HG03558 (cell line): ENCODE measurements at regions not wholly inside any gene's neighbourhood (a gene's known extent, or its start where the extent isn't known, plus 50 kb on each side); places are given as distances from the start of the nearest gene placed in this dataset.
A peak's percentile ranks its signal among the peaks of the same experiment; 100 is the strongest.

Source experiments
- ATAC-seq: cut with Tn5 transposase; IDR thresholded peaks from one replicate; pipeline ENCODE4 v1.9.1; 2021; ENCODE audit warnings: moderate number of reproducible peaks; ENCODE audit not compliant: unreplicated experiment; ENCODE audit errors: extremely low read depth

DNA sequence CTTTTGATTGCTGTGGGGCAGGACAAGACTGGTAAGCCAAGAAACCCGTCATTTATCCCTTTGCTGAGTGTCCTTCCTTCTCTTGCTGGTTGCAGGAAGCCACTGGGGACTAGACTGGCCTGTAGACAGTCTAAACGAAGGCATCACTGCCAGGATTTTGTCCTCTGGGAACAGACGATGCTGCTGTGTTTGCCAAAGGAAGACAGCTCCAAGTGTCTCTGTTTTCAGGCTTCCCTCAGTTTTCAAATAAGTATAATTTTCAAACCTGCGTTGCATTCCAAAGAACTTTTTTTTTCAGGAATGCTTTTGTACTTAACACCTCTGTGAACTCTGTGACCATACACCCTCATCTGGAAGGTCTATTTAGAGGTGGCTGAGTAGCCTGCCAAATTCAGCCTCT is 269.4 kb downstream of the HLX start:
- no peak for ATAC-seq

DNA sequence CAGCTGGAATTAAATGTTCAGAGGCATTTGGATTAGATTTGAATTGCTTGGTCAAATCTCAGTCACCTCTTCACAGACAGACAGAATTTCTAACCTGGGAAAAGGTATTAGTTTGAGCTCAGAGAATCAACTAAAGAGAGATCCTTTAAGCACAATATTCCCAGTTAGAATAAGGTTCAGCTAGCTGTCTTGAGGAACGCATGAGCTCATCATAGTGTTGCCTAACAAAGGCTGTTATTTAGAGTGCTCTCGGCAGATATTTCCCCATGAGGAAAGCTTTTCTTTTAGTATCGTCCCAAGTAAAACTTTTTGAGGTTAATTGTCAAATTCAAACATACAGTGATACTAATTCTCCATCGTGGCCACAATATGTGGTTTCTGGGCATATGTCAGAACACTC is 269.9 kb downstream of the HLX start:
- no peak for ATAC-seq

DNA sequence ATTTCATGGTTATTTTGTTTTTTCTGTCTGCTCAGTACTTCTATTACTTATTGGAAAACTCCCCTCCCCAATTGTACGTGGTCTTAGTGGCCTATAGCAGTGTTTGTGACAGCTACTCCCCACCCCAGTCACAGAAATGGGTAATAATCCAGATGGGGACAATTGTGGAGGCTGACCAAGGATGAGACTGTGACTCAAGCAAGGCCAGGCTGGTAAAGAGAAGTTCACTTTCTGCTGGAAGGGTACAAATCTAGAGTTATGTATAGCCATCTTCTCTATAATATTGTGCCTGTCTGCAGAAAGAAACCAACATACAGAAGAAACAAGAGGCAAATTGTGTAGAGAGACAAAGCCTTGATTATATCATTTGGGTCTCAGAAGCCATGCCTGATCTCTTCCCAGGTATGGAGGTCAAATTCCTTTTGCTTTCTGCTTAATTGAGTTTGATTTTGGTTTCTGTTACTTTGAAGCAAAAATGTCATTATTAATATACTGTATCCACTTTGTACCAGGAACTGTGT is 270.4 kb downstream of the HLX start:
- no peak for ATAC-seq

DNA sequence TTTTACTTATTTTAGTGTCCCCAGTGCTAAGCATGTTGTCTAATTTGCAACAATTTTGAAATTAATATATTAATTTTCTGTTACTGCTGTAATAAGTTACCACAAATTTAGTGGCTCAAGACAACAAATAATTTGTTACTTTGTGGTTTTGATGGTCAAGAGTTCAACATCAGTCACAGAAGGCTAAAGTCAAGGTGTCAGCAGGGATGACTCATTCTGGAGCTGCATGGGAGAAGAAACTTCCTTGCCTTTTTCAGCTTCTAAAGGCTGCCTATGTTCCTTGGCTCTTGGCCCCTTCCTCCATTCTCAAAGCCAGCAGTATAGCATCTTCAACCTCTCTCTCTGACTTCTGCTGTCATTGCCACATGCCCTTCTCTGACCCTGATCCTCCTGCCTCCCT is 271.8 kb downstream of the HLX start:
- ATAC-seq = no peak

DNA sequence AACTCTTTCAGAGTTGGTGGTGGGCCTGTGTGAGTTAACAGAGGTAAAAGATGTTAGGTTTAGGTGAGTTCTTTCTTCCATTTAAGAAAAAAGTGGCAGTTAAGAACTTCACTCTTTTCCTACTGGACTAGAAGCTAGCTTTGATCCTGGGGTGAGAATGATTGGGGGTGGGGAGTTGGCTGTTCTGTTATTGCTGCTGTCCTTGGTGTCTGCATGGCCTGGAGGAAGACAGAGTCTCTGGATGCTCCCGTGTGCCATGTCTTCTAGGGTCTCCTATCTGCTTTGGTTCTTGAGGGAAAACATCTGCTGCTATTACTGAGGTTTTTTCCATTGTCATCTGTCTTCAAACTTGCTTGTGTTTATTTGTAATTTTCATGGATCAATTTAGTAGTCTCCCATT is 275.7 kb downstream of the HLX start:
- no peak for ATAC-seq

DNA sequence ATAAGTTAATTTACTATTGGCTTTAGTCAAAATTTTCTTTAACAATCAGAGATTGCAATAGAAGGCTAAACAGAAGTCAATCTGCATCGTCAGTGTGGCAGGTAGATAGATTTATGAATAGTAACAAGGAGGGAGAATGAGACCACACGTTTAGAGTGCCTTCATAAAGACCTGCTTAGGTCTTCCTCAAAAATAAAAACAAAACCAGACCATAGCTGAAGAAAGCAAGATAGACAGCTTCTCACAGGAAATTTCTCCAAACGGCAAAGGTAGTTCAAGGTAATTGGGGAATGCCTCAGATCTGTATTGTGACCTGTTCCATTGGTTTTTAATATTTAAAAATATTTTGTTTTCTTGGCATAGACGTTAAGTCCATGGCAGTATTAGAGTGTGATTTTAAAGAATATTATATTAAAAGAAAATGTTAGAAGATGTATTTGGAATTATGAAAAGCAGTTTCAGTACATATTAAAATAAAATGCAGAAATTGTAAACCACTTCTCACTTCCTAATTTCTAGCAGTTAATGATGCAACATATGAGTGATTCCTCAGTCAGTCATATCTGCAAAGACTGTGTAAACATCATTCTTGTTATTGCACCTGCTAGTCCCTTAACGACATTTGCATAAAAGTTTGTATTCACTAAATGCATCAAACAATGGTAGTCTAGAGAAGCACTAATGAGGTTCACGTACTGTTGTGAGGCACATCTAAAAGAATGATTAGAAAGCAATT is 278.0 kb downstream of the HLX start:
- ATAC-seq = peak; percentile 84

DNA sequence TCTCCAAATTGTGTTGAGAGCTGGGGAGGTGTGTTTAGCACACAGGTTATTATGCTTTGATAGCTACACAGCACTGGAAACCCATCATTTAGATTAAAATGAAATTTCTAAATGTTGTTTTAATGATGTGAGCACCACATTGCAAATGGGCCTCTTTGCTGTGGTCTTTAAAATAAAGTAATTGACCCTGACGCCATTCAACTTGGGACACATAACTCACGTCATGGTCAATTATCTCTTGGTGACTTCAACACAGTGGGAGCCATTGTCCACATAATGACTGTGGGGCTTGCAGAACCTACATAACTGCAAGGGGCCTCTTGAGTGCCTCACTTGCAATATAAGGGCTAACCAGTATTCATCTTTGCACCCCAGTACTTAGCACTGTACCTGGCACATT is 280.4 kb downstream of the HLX start:
- ATAC-seq = no peak

DNA sequence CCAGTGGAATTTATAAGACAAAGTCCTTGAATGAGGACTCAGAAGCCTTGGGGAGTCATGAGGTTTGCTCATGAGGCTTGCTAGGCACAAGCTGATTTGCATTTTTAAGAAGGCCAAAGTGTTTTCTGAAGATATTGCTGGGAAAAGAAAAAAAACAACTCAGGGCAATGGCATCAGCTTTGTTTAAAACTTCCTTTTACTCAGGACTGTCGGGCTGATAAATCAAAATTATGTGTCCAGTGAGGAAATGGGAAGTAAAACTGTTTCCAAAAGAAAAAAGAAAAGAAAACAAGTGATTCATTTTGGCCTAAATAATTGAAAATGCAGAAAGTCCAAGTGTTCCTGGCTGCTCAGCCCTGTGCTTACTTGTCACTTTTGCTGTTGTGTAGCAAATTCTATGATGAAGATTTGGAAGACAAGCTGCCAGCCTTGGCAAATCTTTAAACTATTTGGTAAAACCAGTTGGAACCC is 282.4 kb downstream of the HLX start:
- no peak for ATAC-seq

DNA sequence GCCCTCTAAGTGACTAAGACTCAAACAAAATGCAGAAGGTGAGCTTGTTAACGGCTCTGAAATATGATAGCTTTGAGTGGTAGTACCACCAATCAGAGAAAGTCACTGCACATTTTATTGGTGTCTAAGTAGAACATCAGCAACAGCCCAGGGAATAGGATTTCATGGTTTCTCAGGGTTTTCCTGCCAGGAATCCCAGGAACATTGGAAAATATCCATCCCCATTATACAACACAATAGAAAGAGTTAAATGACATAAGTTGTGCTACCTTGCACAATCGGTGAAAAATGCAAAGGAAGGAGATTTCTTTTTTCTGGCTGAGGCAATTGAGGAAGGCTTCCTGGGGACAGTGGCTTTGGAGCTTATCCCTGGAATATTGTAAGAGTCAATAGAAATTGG is 283.1 kb downstream of the HLX start:
- no peak for ATAC-seq

DNA sequence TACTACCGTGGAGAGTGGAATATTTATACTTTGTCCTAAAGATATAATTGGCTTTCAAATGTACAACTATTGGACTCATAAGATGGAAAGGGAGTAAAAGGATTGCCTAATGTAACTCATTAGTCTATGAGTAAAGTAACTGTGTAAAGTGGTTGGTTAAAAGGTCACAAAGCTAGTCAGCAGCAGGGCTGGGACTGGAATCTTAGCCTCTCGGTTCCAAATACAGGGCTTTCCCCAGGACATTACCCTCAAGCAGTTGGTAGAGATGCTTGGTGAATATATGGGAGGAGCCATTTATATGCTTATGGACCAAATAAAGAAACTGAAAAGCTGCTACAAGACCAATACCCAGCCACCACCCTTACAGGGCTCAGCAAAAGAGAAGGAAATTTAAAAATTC is 283.7 kb downstream of the HLX start:
- no peak for ATAC-seq

DNA sequence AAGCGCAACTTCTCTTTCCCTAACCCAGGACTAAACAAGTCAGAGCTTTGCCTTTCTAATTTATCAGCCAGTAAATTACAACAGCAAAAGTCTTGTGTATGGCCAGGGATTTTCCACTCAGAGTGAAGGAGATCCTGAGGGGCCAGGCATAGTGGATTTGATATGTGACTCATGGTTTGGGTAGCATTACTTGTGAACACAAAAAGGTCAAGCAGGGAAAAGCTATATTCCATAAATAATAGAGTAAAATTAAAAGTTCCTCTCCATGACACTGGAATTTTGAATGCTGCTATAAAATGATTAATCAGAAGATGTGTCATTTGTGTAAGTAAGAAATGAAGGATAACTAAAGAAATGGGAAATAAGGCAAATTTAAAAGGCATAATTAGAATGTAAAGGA is 284.8 kb downstream of the HLX start:
- ATAC-seq = no peak

DNA sequence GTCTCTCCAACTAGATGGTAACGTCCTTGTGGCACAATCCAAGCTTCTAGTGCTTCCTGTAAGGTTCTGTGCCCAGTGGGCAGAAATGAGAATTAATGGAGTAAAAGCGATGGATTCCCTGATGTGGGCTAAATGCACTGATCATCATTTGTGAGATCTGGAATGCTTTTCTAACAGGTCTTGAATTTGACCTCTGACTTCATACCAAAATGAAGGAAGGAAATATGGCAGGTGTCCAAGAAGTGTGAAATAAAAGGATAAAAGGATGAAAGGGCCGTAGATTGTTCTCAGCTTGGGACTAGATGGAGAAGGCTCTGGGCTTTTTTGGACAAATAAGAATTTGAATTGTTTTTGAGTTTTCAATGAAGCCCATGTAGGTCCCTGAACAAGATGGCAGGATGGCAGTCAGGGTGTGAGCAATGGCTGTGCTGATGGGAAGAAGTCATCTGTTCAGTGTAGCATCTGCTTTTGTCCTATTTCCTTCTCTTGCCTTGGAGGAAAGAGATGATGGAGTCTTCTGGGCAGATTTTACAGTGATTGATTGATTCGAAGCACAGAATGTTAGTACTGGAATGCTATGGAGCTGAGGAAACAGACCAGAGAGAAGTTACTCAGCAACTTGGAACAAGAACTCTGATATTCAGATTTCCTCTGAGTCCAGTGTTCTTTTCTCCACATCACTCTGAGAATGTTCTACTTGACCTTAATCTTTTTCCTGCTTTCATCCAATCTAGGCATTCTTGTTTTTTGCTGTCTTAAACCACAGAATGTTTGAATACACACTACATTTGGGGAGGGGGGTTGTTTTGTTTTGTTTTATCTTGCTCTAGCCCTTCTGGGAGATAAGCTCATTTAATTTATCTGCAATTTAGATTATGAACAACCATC is 286.0 kb downstream of the HLX start:
- no peak for ATAC-seq

DNA sequence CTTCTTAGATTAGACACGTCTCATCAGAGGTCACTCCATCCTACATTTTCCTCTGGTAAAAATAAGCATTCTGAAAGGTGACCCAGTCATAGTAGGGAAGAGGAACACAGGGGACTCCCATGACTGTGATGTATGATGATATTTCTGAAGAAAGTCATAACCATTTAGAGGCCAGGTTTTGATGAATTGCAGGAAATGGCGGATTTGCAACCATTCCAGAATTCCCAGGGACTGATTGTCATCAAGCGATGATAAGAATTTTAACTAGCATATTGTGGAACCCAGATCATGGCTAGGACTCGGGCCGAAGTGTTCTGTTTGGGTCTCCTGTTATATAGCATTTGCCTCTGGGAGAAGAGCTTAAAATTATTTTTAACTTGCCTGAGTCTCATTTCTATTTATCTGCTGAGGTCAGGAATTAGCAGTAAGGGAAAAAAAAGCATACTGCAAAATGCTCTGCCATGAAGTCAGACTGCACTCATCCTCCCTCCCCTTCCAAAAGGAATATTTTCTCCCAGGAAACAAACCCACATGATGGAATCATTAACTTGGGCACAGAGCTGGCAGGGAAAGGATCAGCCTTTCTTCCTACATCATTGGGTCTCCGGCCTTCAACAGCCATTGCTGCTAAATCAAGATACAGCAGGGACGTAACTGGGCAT is 286.7 kb downstream of the HLX start:
- ATAC-seq = no peak

DNA sequence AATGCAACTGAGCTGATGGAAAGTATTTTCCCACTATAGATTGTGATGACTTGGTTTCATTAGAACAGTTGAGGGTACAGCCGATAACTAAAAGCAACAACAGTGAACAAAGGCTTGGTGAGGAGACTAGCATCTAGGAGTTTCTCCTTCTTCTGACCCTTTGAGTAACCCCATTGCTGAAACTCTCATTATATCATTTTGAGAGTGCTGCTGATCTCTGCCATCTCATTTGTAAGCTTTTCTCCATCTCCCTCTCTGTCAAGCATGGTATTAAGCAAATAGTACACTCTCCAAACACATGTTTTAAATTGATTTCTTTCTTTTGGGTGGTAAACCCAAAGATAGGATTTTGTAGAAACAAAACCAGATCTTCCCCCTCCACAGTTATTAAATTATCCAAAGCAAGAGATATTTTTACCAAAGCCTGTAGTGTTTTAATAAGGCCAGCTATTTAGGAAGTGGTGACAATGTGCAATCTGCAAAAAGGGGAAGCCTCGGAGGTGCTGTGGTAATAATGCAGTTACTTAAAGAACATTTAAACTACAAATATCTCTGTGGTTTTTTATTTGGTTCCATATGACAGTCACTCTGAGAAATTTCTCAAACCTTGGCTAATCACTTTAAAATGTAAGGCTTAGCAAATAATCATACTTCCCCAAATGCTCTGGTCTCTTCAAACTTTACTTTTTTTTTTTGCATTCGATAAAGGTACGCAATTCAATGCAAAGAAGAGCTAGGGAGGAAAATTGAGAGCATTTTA is 287.5 kb downstream of the HLX start:
- ATAC-seq = peak; percentile 69

DNA sequence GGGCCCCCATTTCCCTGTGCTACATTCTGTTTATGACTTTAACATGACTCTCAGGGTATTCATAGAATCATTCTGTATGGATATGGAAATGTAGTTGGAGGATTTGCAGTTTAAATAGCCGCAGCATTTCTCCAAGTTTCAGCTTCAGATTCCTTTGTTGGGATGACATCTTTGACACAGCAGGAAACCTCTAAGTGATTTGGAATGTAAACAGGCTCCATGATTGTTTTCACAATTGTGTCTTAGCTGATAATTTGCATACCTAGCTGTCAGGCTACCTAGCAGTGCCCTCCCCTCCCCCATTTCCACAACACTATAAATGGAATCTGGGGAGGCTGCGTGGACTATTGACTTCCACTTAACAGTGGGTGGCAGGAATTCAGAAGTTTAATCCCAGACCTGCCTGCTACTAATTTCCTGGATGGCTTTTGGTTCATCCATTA is 290.2 kb downstream of the HLX start:
- no peak for ATAC-seq

DNA sequence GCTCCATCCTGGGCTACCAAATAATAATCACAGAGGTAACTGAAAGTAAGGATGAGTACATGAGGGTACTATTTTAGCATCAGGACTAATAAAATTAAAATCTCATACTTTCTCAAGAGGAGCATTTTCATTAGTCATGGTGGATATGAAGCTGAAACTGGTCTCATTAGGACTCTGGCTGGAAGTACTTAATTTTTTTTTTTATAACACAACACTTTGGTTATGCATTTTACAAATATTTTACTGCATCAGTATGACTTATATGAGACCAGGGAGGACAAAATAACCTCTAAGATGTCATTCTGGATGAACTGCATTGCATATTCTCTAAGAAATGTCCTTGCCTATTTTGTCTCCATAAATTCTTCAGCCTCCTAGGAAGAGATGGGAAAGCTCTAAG is 290.9 kb downstream of the HLX start:
- no peak for ATAC-seq

DNA sequence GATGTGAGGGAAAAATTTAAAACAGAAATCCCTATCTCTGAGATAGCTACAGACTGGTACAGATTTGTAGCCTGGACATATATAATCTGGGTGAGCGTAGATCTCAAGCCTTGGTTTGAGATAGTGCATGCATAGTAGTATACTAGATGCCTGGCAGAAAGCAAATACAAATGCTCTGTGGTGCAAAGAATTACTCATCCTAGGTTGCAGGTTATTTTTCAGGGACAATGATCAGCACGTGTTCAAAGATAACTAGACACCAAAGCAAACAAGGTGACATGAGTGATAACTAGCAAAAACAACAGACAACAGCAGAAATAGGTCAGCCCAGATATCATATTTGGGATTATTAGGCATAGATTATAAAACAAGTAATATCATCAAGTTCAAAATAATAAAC is 292.5 kb downstream of the HLX start:
- no peak for ATAC-seq

DNA sequence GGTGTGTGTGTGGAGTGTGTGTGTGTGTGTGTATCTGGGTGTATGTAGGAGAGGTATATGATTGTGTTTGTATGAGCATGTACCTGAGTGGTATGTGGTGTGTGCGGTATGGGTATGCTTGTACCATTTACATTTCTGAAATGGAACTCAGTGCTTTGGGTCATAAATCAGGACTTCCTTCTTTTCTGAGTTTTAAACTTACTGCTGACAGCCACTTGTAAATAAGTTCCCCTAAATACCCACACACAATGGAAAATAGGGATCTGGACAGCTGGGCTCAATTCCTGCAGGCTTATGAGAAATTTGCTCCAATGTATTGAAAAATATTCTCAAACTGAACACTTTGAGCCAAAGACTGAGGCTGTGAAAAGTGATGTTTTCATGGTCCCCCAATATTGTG is 293.6 kb downstream of the HLX start:
- ATAC-seq = no peak

DNA sequence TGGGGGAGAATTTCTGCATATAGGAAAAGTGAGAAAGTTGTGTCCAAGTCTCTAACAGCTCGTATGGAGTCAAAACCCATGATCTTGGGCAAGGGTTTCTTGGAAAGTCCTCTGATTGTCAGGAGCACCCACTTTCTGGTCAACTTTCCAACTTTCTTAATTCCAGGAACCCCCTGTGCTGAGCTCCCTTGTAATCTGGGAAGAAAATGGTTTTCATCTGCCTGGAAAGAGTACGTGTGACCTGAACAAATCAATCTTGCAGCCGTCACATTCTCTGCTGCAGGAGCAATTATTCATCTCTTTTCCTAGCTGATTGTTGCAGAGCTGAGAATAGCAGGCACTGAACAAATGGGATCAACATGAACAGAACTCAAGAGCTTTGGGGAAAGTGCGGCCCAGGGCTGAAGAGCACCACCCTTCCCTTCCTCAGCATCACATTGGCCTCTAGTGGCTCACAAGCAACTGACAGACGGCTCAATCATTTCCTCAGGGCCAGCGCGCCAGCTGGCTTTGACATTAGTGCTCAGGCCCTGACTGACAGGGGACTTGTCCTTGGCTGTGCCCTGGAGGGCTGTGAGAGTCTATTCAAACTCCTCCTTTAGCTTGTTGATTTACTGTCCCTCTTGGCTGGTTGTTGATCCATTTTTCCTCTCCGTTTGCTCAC is 295.2 kb downstream of the HLX start:
- no peak for ATAC-seq

DNA sequence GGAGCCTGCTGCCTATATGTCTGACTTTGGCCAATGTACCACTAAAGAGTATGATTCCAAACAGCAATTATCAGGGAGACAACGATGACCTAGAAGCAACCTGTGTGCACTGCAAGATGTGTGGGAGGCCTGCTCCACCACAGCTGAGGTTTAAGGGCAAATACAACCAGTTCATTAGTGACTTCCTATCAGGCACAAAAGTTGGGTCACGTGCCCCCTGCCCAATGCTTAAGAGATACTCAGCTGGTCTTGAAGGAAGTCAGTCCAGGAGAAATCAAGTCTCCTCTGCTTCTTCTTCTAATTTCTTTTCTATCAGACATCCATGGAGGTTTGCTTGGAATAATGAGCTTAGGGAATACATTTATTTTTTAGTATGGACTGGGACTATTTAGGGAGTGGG is 296.0 kb downstream of the HLX start:
- ATAC-seq = no peak
